HL-60 (cell line): ENCODE measurements at regions not wholly inside any gene's neighbourhood (a gene's known extent, or its start where the extent isn't known, plus 50 kb on each side); places are given as distances from the start of the nearest gene placed in this dataset.

ENCODE experiments used
- POLR2AphosphoS5 ChIP-seq: IDR thresholded peaks from 2 replicates; pipeline ENCODE4 v1.6.1; 2012; ENCODE audit warnings: low read depth
- TF ChIP-seq, protein P1 (sequence below): IDR thresholded peaks from one replicate; pipeline ENCODE4 v1.5.1; 2011; ENCODE audit warnings: low read length, control low read depth, inconsistent platforms; ENCODE audit not compliant: insufficient read depth

DNA sequence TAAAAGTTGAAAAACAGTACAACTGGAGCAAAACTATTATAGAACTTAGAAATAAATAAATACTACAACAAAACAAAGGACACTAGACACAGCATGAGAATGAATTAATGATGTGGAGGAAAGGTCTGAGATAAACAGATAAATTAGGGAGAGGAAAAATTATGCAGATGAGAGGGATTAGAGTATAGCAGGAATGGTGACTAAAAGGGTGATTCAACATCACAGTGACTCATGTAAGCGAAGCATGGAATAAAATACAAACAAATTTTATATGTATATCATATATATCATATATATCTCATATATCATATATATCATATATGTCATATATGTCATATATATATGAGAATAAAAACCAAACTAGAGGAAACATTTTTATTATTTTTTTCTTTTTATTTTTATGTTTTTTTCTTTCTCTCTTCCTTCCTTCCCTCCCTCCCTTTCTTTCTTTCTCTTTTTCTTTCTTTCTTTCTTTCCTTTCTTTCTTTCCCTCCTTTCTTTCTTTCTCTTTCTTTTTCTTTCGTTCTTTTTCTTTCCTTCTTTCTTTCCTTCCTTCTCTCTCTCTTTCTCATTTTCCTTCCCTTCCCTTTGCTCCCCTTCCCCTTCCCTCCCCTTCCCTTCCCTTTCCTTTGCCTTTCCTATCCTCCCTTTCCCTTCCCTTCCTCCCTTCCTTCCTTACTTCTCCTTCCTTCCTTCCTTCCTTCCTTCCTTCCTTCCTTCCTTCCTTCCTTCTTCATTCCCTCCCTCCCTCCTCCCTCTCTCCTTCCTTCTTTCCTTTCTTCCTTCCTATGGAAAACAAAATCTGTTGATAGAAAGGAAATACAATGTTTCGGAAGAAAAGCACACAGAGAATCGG is 1014.6 kb downstream of the GRIK2 start:
- TF ChIP-seq, protein P1, sequence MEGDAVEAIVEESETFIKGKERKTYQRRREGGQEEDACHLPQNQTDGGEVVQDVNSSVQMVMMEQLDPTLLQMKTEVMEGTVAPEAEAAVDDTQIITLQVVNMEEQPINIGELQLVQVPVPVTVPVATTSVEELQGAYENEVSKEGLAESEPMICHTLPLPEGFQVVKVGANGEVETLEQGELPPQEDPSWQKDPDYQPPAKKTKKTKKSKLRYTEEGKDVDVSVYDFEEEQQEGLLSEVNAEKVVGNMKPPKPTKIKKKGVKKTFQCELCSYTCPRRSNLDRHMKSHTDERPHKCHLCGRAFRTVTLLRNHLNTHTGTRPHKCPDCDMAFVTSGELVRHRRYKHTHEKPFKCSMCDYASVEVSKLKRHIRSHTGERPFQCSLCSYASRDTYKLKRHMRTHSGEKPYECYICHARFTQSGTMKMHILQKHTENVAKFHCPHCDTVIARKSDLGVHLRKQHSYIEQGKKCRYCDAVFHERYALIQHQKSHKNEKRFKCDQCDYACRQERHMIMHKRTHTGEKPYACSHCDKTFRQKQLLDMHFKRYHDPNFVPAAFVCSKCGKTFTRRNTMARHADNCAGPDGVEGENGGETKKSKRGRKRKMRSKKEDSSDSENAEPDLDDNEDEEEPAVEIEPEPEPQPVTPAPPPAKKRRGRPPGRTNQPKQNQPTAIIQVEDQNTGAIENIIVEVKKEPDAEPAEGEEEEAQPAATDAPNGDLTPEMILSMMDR = no peak
- TF ChIP-seq POLR2AphosphoS5 = no peak
